Astrocyte (in vitro differentiated cells and primary cell): ENCODE measurements at regions not wholly inside any gene's neighbourhood (a gene's known extent, or its start where the extent isn't known, plus 50 kb on each side); places are given as distances from the start of the nearest gene placed in this dataset.

Experiments used
- DNase-seq: peaks from one replicate; pipeline ENCODE4 v3.0.0-alpha.2; 2010; ENCODE audit warnings: low read depth
- FAIRE-seq: peaks from 2 replicates; lab custom pipeline; 2011; peaks lifted over from hg19 to GRCh38; lab: Jason Lieb, UNC
- H2AFZ ChIP-seq: 2 replicates; pipeline ENCODE4 v1.6.0; 2012; ENCODE audit warnings: low read depth, low read length, inconsistent platforms
- H3K27ac ChIP-seq: 2 replicates; pipeline ENCODE4 v1.5.1; 2011; ENCODE audit warnings: low read depth, low read length, inconsistent platforms
- H3K27me3 ChIP-seq: 2 replicates; pipeline ENCODE4 v1.6.0; 2011; ENCODE audit warnings: low read length, inconsistent platforms; ENCODE audit not compliant: insufficient read depth
- H3K36me3 ChIP-seq: 2 replicates; pipeline ENCODE4 v1.5.1; 2011; ENCODE audit warnings: low read length, inconsistent platforms; ENCODE audit not compliant: insufficient read depth
- H3K4me1 ChIP-seq: 2 replicates; pipeline ENCODE4 v1.5.1; 2011; ENCODE audit warnings: low read length, inconsistent platforms; ENCODE audit not compliant: insufficient read depth
- H3K4me2 ChIP-seq: 2 replicates; pipeline ENCODE4 v1.6.0; 2012; ENCODE audit warnings: low read length, inconsistent platforms
- H3K4me3 ChIP-seq: 2 replicates; pipeline ENCODE4 v1.5.1; 2011; ENCODE audit warnings: low read depth, mild to moderate bottlenecking, low read length, inconsistent platforms; ENCODE audit not compliant: insufficient read depth
- H3K79me2 ChIP-seq: 2 replicates; pipeline ENCODE4 v1.6.0; 2012; ENCODE audit warnings: mild to moderate bottlenecking, low read length, inconsistent platforms; ENCODE audit not compliant: insufficient read depth
- H3K9ac ChIP-seq: 2 replicates; pipeline ENCODE4 v1.6.0; 2012; ENCODE audit warnings: mild to moderate bottlenecking, low read length, inconsistent platforms
- H3K9me3 ChIP-seq: 2 replicates; pipeline ENCODE4 v1.5.1; 2012; ENCODE audit warnings: low read depth, mild to moderate bottlenecking, low read length, inconsistent platforms; ENCODE audit not compliant: insufficient read depth
- H4K20me1 ChIP-seq: 2 replicates; pipeline ENCODE4 v1.6.0; 2012; ENCODE audit warnings: low read length, inconsistent platforms; ENCODE audit not compliant: insufficient read depth
- H3K27ac Mint-ChIP-seq: one replicate; pipeline ENCODE4 v1.8.0; 2021; ENCODE audit warnings: mild to moderate bottlenecking, mixed read lengths; ENCODE audit not compliant: unreplicated experiment
- H3K27me3 Mint-ChIP-seq: one replicate; pipeline ENCODE4 v1.8.0; 2021; ENCODE audit warnings: low read depth, mixed read lengths; ENCODE audit not compliant: unreplicated experiment
- H3K36me3 Mint-ChIP-seq: one replicate; pipeline ENCODE4 v1.8.0; 2021; ENCODE audit warnings: low read depth, mixed read lengths; ENCODE audit not compliant: unreplicated experiment
- H3K4me1 Mint-ChIP-seq: one replicate; pipeline ENCODE4 v1.8.0; 2021; ENCODE audit warnings: low read depth, mixed read lengths; ENCODE audit not compliant: unreplicated experiment
- H3K4me3 Mint-ChIP-seq: one replicate; pipeline ENCODE4 v1.8.0; 2021; ENCODE audit warnings: mild to moderate bottlenecking, moderate library complexity, mixed read lengths; ENCODE audit not compliant: unreplicated experiment
- H3K9me3 Mint-ChIP-seq: one replicate; pipeline ENCODE4 v1.8.0; 2021; ENCODE audit warnings: mild to moderate bottlenecking, mixed read lengths; ENCODE audit not compliant: unreplicated experiment
- CTCF ChIP-seq: IDR thresholded peaks from 2 replicates; pipeline ENCODE4 v1.5.1; 2011; ENCODE audit warnings: low read depth, mild to moderate bottlenecking, inconsistent platforms, low read length, moderate library complexity; ENCODE audit not compliant: insufficient read depth
- EZH2 ChIP-seq: IDR thresholded peaks from 2 replicates; pipeline ENCODE4 v1.6.1; 2012; ENCODE audit warnings: mild to moderate bottlenecking, low read length, inconsistent platforms; ENCODE audit not compliant: insufficient read depth

- Histone ChIP-seq H3K4me1 (no peaks in the 10 kb centered on the region), H3K4me3 (no peak overlapping the region), H4K20me1 (no peaks in the 10 kb centered on the region), H3K27me3 (no peaks in the 10 kb centered on the region), H2AFZ (no peak overlapping the region), H3K79me2 (no peaks in the 10 kb centered on the region), H3K9ac (no peak overlapping the region), H3K4me2 (no peak overlapping the region), H3K36me3 (no peaks in the 10 kb centered on the region), H3K9me3 (no peaks in the 10 kb centered on the region), H3K27ac (no peak overlapping the region)
- Mint-ChIP-seq H3K9me3 (no peaks in the 10 kb centered on the region), H3K27me3 (peaks cover 37% of the 10 kb centered on the region), H3K4me1 (no peaks in the 10 kb centered on the region), H3K4me3 (no peak overlapping the region), H3K27ac (no peak overlapping the region), H3K36me3 (no peaks in the 10 kb centered on the region)
- TF ChIP-seq CTCF (no peak), EZH2 (no peak)
- no peak for DNase-seq
- FAIRE-seq: no peak
These were observed 278.4 kb downstream of the C1orf94 start for GRCh38 chr1:34455121-34455520.

GRCh38 chr1:34460193-34460592 lies 283.5 kb downstream of the C1orf94 start:
- Mint-ChIP-seq H3K9me3 (no peaks in the 10 kb centered on the region), H3K27ac (no peak overlapping the region), H3K36me3 (no peaks in the 10 kb centered on the region), H3K27me3 (peaks cover 55% of the 10 kb centered on the region), H3K4me3 (no peak overlapping the region), H3K4me1 (no peaks in the 10 kb centered on the region)
- Histone ChIP-seq H3K27ac (no peak overlapping the region), H3K4me3 (no peak overlapping the region), H2AFZ (no peak overlapping the region), H3K4me2 (no peak overlapping the region), H3K9ac (no peak overlapping the region), H3K79me2 (no peaks in the 10 kb centered on the region), H4K20me1 (no peaks in the 10 kb centered on the region), H3K4me1 (no peaks in the 10 kb centered on the region), H3K9me3 (no peaks in the 10 kb centered on the region), H3K27me3 (no peaks in the 10 kb centered on the region), H3K36me3 (no peaks in the 10 kb centered on the region)
- TF ChIP-seq EZH2: no peak
- TF ChIP-seq CTCF: peak; percentile 17
- no peak for DNase-seq
- no peak for FAIRE-seq

- no peak overlapping the region for H3K4me3 Mint-ChIP-seq
- Histone ChIP-seq H3K4me2 (no peak overlapping the region), H3K9me3 (no peaks in the 10 kb centered on the region), H2AFZ (no peak overlapping the region), H3K27ac (no peak overlapping the region), H3K4me1 (no peaks in the 10 kb centered on the region), H3K4me3 (no peak overlapping the region), H4K20me1 (no peaks in the 10 kb centered on the region), H3K79me2 (no peaks in the 10 kb centered on the region), H3K27me3 (no peaks in the 10 kb centered on the region), H3K36me3 (no peaks in the 10 kb centered on the region), H3K9ac (no peak overlapping the region)
- DNase-seq (no peak), FAIRE-seq (no peak)
- H3K4me1 Mint-ChIP-seq: no peaks in the 10 kb centered on the region
- peaks cover 1% of the 10 kb centered on the region for H3K9me3 Mint-ChIP-seq
- TF ChIP-seq EZH2: no peak
- no peak for TF ChIP-seq CTCF
- H3K36me3 Mint-ChIP-seq: no peaks in the 10 kb centered on the region
- H3K27ac Mint-ChIP-seq: no peak overlapping the region
- H3K27me3 Mint-ChIP-seq: peaks cover 22% of the 10 kb centered on the region
These were observed 284.4 kb upstream of the GJB5 start for GRCh38 chr1:34470401-34470800.
